ENCODE measurements at regions not wholly inside any gene's neighbourhood (a gene's known extent, or its start where the extent isn't known, plus 50 kb on each side); places are given as distances from the start of the nearest gene placed in this dataset.

GRCh38 chr12:93287149-93287548 is 90.6 kb upstream of the NUDT4 start:
- Histone ChIP-seq H3K4me1 (replicated peaks) (no peaks in the 10 kb centered on the region), H3K9me3 (no peaks in the 10 kb centered on the region), H3K27ac (no peak overlapping the region), H3K36me3 (no peaks in the 10 kb centered on the region), H3K4me3 (no peak overlapping the region), H3K27me3 (replicated peaks; ENCODE audit: insufficient read depth) (no peaks in the 10 kb centered on the region)
- WGBS = 91% methylated on average over 3 of the region's 3 CpGs
- no peak for TF ChIP-seq POLR2A (IDR thresholded peaks at IDR 0.05)
- TF ChIP-seq POLR2AphosphoS5 (IDR thresholded peaks at IDR 0.05) = no peak
- no peak for TF ChIP-seq CTCF (IDR thresholded peaks at IDR 0.05)
- intact Hi-C loops (cut with DNase I) = no loop called here
- DNase-seq (ENCODE audit: low spot score) = no peak

- Histone ChIP-seq H3K4me1 (replicated peaks) (no peaks in the 10 kb centered on the region), H3K9me3 (no peaks in the 10 kb centered on the region), H3K36me3 (no peaks in the 10 kb centered on the region), H3K27ac (no peak overlapping the region), H3K4me3 (no peak overlapping the region), H3K27me3 (replicated peaks; ENCODE audit: insufficient read depth) (no peaks in the 10 kb centered on the region)
- TF ChIP-seq POLR2A (IDR thresholded peaks at IDR 0.05) = no peak
- TF ChIP-seq POLR2AphosphoS5 (IDR thresholded peaks at IDR 0.05) = no peak
- TF ChIP-seq CTCF (IDR thresholded peaks at IDR 0.05) = no peak
- intact Hi-C loops (cut with DNase I) = no loop called here
- no peak for DNase-seq (ENCODE audit: low spot score)
Measured at GRCh38 chr12:93288626-93289025, 89.1 kb upstream of the NUDT4 start.

GRCh38 chr12:93290391-93290790 is 87.3 kb upstream of the NUDT4 start:
- DNase-seq (ENCODE audit: low spot score) = no peak
- Histone ChIP-seq H3K4me1 (replicated peaks) (no peaks in the 10 kb centered on the region), H3K27ac (no peak overlapping the region), H3K27me3 (replicated peaks; ENCODE audit: insufficient read depth) (no peaks in the 10 kb centered on the region), H3K36me3 (no peaks in the 10 kb centered on the region), H3K9me3 (no peaks in the 10 kb centered on the region), H3K4me3 (no peak overlapping the region)
- intact Hi-C loops (cut with DNase I) = no loop called here
- TF ChIP-seq POLR2AphosphoS5 (IDR thresholded peaks at IDR 0.05) = no peak
- 85% methylated on average over 7 of the region's 7 CpGs for WGBS

GRCh38 chr12:93292213-93292612 is 85.5 kb upstream of the NUDT4 start:
- Histone ChIP-seq H3K4me1 (replicated peaks) (no peaks in the 10 kb centered on the region), H3K9me3 (no peaks in the 10 kb centered on the region), H3K36me3 (no peaks in the 10 kb centered on the region), H3K27me3 (replicated peaks; ENCODE audit: insufficient read depth) (no peaks in the 10 kb centered on the region), H3K27ac (no peak overlapping the region), H3K4me3 (no peak overlapping the region)
- TF ChIP-seq POLR2A (IDR thresholded peaks at IDR 0.05) = no peak
- no peak for TF ChIP-seq CTCF (IDR thresholded peaks at IDR 0.05)
- no peak for TF ChIP-seq POLR2AphosphoS5 (IDR thresholded peaks at IDR 0.05)
- 97% methylated on average over 6 of the region's 6 CpGs for WGBS
- intact Hi-C loops (cut with DNase I) = no loop called here
- DNase-seq (ENCODE audit: low spot score) = no peak

- H3K27ac ChIP-seq = no peak overlapping the region
- WGBS = 69% methylated on average over 6 of the region's 6 CpGs
Measured at GRCh38 chr12:93292731-93293566, 84.8 kb upstream of the NUDT4 start.

More at GRCh38 chr12:93292731-93293566, 84.8 kb upstream of the NUDT4 start:
- Histone ChIP-seq H3K4me1 (replicated peaks) (no peaks in the 10 kb centered on the region), H3K27me3 (replicated peaks; ENCODE audit: insufficient read depth) (no peaks in the 10 kb centered on the region), H3K4me3 (no peak overlapping the region), H3K9me3 (no peaks in the 10 kb centered on the region), H3K36me3 (no peaks in the 10 kb centered on the region)
- TF ChIP-seq POLR2AphosphoS5 (IDR thresholded peaks at IDR 0.05) (no peak), CTCF (IDR thresholded peaks at IDR 0.05) (no peak), POLR2A (IDR thresholded peaks at IDR 0.05) (no peak)
- intact Hi-C loops (cut with DNase I) = no loop called here
- no peak for DNase-seq (ENCODE audit: low spot score)
